T follicular helper cell (primary cell): ENCODE measurements at regions not wholly inside any gene's neighbourhood (a gene's known extent, or its start where the extent isn't known, plus 50 kb on each side); places are given as distances from the start of the nearest gene placed in this dataset.
"Not testable (repeated sequence)": the region's sequence is repeated elsewhere in the genome, so short reads cannot be mapped to it uniquely, and the experiment has no call there.

Experiments used
- DNase-seq: peaks from one replicate; pipeline ENCODE4 v3.0.0-alpha.2; 2020; ENCODE audit warnings: low read depth

DNA sequence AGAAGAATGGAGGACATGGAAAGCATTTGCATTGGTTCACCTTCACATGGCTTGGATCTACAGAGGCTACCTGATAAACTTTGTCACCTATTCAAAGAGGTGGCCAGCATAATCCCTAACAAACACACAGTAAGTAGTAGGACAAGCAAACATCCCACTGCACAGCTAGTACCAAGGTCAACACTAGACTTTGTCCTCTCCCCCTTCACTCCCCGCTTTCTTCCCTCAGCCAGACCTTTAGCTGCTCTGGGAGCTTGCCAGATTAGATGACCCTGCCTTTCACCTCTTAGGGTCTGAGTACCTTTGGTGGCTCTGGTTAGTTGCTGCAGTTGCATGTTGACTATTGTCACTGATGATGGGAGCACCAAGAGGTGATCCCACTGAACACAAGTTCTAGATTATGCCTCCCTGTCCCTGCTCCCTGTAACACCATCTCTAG, 211.3 kb downstream of the CCDC74A start:
- DNase-seq: not testable (repeated sequence)

DNA sequence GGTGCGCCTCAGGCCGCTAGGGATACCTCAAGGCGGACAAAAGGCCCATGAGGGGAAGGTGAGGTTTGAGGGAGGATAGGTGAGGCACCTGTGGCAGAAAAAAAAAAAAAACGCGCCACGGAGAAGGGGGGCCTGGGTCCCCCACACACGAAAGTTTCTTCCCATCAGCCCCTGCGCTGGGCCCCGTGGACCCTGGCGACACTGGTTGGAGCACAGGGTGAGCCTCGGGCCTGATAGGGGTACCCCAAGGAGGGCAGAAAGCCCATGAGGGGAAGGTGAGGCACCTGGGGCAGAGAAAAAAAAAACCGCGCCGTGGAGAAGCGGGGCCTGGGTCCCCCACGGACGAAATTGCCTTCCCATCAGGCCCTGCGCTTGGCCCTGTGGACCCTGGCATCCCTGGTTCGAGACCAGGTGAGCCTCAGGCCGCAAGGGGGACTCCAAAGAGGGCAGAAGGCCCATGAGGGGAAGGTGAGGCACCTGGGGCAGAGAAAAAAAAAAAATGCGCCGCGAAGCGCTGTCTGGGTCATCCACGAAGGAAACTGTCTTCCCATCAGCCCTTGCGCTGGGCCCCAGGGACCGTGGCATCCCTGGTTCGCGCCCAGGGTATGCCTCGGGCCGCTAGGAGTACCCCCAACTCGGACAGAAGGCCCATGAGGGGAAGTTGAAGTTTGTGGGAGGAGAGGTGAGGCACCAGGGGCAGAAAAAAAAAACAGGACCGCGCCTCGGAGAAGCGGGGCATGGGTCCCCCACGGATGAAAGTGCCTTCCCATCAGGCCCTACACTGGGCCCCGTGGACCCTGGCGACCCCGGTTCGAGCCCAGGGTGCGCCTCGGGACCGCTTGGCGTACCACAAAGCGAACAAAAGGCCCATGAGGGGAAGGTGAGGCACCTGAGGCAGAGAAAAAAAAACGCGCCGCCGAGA, 226.2 kb downstream of the CCDC74A start:
- DNase-seq: no peak

DNA sequence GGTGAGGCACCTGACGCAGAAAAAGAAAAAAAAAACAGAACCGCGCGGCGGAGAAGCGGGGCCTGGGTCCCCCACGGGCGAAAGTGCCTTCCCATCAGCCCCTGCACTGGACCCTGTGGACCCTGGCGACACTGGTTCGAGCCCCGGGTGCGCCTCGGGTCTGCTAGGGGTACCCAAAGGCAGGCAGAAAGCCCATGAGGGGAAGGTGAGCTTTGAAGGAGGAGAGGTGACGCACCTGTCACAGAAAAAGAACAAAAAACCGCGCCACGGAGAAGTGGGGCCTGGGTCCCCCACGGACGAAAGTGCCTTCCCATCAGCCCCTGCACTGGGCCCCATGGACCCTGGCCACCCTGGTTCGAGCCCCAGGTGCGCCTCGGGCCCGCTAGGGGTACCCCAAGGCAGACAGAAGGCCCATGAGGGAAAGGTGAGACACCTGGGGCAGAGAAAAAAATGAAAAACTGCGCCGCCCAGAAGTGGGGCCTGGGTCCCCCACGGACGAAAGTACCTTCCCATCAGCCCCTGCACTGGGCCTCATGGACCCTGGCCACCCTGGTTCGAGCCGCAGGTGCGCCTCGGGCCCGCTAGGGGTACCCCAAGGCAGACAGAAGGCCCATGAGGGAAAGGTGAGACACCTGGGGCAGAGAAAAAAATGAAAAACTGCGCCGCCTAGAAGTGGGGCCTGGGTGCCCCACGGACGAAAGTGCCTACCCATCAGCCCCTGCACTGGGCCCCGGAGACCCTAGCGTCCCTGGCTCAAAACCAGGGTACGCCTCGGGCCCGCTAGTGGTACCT, 227.4 kb downstream of the CCDC74A start:
- no peak for DNase-seq

DNA sequence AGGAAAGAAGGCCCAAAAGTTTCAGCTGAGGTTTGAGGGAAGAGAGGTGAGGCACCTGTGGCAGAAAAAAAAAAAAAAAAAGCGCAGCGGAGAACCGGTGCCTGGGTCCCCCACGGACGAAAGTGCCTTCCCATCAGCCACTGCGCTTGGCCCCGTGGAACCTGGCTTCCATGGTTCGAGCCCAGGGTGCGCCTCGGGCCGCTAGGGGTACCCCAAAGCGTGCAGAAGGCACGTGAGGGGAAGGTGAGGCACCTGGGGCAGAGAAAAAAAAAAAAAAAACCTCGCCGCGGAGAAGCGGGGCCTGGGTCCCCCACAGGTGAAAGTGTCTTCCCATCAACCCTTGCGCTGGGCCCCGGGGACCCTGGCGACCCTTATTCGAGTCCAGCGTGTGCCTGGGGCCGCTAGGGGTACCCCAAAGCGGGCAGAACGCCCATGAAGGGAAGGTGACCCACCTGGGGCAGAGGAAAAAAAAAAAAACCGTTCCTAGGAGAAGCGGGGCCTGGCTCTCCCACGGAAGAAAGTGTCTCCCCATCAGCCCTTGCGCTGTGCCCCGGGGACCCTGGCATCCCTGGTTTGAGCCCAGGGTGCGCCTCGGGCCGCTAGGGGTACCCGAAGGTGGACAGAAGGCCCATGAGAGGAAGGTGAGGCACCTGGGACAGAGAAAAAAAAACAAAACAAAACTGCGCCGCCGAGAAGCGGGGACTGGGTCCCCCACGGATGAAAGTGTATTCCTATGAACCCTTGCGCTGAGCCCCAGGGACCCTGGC, 228.6 kb downstream of the CCDC74A start:
- DNase-seq: no peak

DNA sequence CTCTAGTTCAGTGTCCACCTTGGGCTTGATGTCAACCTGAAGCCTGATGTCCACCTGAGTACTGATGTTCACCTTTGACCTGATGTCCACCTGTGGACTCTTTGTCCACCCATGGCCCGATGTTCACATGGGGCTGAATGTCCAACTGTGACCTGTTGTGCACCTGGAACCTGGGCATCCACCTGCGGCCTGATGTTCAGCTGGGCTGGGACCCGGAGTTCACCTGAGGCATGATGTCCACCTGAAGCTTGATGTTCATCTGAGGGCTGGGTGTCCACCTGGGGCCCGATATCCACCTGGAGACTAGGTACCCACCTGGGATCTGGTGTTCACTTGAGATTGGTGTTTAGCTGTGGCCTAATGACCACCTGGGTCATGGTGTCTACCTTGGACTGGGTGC, 231.3 kb downstream of the CCDC74A start:
- DNase-seq: not testable (repeated sequence)

DNA sequence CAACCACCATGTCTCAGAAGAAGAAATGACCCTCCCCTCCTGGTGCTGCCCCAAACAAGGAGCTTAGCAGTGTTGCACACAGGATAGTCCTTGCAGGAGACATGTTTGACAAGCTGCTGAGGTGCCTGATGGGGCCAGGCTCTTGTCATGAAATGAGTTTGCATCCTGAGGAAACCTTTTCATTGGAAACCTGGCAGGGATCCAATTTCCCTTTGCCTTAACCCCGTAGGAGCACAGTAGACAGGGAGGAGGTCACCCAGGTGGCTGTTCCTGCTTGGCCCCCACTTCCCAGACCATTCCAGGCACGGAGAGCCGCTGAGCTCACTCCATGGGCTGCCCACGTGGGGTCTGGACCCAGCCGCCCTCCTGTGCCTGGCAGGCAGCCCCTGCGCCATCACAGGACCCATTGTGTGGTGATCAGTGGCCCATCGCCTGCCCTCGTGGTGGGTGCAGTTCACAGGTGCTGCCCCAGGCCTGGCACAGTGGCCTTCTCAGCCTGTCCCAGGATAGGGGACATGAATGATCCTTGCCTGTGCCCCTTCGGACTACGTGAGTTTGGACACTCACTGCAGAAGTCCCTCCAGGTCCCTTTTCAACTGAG, 247.4 kb downstream of the CCDC74A start:
- not testable (repeated sequence) for DNase-seq

DNA sequence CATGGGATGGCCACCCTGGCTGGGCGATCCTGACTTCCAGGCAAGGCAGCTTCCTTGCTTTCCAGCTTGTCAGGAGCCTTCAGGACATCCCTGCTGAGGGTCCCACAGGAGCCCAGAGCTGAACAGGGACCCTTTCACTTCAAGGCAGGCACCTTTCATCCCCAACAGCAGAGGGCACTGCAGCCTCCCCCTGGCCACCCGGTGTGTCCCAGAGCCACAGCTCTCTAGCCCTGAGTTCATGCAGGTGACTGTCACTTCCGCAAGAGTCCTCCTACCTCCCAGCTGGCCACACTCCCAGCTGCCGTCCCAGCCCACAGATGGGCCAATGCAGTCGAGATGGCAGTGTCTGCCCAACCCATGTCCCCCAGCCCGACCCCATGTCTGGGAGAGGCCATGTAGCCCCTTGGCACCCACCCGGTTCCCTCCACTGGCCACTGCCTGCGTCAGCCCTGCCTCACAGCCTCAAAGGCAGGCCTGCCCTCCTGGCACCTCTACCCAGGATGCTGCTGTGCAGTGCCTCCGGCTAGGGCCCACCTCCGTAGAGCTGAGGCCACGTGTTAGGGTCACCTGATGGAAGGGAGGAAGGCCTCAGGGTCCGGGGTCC, 248.3 kb downstream of the CCDC74A start:
- DNase-seq: not testable (repeated sequence)

DNA sequence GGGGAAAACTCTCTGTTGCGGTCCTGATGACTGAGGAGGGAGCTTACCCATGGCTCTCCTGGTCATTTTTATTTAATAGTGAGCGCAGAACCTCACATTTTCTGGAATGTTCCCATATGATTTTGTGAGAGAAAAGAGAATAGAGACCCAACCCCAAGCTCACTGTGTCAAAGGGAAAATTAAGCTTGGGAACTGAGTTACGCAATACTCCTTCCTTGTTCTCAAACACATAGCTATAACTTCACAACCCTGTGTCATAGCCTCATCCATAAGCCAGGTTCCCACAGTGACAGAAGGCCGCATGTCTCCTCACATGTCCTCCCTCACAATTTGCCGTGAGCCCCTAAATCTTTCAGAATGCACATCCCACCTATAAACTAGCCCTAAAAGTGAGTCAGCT, 252.8 kb downstream of the CCDC74A start:
- not testable (repeated sequence) for DNase-seq

DNA sequence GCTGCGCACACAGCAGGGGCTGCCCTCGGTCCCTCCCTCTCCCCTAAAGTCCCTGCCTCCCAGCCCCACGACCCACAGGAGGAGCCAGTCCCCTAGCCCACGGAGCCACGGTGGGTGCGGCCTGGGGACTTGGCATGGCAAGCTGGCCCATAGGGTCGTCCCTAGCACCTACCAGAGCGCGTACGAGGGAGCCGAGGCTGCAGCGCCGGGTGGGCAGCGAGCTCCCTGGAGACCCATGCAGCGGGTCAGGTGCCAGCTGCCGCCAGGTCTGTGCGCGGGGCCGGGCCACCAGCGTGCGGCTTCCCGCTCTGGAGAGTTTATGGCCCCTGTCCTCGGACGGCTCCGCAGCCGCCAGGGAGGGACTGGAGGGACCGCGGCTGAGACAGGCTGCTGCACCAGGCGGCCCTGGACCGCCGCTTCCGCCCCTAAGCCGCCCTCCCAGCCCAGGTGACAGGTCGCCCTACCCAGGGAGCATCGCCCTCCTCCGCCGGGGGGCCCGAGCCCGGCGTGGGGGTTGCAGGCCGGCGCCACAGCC, 273.6 kb downstream of the CCDC74A start:
- DNase-seq: no peak

DNA sequence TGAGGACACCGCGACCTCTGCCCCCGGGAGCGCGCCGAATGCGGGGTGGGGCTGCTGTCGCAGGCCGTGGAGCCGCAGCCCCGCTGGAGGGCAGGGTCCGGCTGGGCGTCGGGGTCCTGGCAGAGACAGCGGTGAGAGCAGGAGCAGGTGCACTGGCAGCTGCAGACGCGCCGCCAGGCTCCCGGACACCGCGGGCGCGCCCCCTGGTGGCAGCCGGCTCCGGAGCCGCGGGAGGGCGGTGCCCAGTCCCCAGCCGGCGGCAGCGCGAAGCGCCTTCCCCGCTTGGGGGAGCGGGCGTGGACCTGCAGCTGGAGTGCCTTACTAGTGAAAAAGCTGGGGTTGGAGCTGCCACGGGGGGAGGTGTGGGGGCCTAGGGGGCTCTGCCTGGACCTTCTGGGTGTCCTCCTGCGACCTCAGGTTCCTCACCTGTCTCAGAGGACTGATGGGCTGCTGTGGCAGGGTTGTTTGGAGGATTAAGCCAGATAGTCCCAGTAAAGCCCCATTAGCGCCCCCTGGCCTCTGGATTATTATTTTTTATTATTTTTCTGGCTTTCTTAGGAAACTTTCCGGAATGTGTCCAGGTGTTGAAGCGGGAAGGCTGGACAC, 274.2 kb downstream of the CCDC74A start:
- DNase-seq: peak; percentile 63

DNA sequence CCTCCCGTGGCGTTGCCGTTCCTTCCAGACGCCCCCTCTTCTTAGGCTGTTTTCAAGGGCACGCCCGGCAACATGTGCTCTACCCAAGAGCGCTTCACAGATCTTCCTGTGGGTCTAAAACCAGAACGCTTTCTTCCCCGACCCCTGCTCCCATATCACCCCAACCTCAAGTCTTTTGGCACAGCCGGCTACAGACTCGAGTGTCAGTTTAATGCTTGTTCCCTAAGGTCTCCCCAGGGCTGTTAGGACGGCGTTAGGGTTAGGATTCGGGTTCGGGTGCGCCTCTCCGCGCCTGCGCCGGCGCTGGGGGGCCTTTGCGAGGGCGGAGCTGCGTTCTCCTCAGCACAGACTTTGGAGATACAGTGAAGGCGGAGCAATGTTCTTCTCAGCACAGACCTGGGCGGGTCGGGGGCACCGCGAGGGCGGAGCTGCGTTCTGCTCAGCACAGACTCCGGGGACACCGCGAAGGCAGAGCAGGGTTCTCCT, 274.7 kb downstream of the CCDC74A start:
- DNase-seq: not testable (repeated sequence)

DNA sequence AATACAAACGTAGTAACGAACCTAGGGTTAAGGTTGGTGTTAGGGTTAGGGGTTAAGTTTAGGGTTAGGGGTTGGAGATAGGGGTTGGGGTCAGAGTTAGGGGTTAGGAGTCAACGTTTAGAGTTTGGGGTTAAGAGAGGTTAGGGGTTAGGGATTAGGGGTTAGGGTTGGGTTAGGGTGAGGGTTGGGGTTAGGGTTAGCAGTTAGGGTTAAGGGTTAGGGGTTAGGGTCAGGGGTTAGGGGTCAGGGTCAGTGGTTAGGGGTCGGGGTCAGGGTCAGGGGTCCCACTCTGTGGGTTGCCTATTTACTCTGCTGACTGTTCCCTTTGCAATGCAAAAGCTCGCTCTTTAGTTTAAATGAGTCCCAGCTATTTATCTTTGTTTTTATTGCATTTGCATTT, 275.5 kb downstream of the CCDC74A start:
- DNase-seq: not testable (repeated sequence)

DNA sequence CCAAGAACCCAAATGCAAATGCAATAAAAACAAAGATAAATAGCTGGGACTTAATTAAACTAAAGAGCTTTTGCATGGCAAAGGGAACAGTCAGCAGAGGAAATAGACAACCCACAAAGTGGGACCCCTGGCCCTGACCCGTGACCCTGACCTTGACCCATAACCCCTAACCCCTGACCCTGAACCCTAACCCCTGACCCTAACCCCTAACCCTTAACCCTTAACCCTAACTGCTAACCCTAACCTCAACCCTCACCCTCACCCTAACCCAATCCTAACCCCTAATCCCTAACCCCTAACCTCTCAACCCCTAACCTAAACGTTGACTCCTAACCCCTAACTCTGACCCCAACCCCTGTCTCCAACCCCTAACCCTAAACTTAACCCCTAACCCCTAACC, 284.9 kb downstream of the CCDC74A start:
- not testable (repeated sequence) for DNase-seq

DNA sequence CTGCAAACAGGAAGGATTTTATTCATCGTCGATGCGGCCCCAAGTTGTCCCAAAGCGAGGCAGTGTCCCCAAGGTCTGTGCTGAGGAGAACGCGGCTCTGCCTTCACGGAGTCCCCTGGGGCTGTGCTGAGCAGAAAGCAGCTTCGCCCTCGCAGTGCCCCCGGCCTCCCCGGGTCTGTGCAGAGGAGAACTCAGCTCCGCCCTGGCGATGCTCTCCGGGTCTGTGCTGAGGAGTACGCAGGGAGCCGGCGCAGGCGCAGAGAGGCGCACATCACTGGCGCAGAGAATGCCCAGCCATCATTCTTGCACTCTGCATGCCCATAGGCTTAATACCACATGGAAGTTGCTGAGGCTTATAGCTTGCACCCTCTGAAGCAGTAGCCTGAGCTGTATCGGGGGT, 285.7 kb downstream of the CCDC74A start:
- DNase-seq: not testable (repeated sequence)

DNA sequence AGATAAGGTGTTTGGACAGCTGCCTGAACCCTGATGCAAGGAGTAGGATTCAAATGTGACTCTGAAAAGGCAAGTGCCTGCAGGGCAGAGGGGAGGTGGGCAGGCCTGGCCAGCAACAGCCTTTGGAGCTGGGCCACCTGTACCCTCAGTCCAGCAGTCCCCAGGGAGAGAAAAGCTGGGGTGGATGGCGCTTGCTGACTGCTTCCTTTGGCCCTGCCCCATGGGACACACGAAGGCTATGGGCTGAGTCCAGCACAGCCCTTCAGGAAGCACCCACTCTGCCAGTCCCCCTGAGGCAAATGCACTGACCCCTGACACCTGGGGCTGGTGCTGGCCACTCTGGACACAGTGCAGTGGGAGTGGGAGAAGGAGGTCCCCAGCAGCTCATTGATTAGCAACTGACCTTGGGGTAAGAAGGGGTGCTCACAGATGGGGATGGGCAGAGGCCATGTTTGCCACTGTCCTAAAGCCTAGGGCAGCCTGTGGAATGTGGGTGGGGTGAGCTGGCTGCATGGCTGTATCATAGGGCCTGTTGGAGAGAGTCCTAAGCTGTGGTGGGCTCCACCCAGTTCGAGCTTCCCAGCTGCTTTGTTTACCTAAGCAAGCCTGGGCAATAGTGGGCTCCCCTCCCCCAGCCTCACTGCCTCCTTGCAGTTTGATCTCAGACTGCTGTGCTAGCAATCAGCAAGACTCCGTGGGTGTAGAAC, 290.7 kb downstream of the CCDC74A start:
- DNase-seq: not testable (repeated sequence)

DNA sequence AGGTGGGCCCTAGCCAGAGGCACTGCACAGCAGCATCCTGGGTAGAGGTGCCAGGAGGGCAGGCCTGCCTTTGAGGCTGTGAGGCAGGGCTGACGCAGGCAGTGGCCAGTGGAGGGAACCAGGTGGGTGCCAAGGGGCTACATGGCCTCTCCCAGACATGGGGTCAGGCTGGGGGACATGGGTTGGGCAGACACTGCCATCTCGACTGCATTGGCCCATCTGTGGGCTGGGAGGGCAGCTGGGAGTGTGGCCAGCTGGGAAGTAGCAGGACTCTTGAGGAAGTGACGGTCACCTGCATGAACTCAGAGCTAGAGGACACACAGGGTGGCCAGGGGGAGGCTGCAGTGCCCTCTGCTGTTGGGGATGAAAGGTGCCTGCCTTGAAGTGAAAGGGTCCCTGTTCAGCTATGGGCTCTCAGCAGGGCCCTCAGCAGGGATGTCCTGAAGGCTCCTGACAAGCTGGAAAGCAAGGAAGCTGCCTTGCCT, 294.6 kb downstream of the CCDC74A start:
- DNase-seq: not testable (repeated sequence)

DNA sequence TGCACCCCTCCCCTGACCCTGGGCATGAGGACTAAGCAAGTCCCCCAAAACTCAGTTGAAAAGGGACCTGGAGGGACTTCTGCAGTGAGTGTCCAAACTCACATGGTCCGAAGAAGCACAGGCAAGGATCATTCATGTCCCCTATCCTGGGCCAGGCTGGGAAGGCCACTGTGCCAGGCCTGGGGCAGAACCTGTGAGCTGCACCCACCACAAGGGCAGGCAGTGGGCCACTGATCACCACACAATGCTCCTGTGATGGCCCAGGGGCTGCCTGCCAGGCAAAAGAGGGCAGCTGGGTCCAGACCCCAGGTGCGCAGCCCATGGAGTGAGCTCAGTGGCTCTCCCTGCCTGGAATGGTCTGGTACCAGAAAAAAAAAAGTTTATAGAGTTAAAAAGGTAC, 295.4 kb downstream of the CCDC74A start:
- DNase-seq: not testable (repeated sequence)

DNA sequence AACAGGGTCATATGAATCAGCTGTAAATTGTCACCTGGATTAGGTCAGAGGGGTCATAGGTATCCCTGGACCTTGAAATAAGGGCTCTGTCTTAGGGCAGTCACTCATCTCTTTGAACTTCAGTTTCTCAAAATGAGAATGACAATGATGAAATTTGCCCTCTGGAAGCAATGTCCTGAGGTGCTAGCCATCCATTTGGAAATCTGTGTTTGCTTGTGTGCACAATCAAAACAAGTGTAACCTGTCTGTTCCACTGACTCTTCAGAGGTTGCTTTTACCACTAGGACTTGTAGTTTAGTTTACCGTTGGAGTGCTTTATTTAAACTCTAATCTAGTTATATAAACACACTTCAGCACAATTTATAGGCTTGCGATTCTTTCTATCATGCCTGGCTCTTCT, 297.3 kb downstream of the CCDC74A start:
- not testable (repeated sequence) for DNase-seq

DNA sequence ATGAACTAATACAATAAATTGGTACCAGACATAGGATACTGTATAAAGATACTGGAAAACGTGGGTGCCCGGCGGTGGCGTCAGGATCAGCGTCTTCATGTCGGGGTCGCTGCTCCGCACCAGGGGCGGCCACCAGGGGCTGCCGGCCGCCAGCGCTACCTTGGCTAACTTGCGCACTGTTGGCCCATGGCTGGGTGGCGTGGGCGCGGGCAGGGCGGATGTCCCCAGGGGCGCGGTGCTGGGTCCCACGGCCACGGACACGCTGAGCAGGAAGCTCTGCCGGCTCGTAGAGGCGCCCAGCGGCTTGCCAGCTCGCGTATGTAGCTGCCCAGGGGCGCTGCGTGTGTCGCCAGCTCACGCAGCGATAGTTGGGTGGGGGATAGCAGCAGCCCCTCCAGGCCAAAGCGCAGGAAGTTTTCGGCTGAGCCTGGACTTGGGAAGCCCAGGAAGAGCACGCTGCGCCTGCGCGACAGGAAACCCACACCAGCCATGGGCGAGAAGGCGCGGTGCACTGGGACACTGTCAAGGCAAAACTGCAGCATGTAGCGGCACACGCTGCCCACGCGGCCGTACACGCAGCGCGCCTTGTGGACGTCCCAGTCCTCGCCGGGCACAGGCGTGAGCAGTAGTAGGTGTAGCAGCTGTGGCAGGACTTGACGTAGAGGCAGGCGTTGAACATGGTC, 299.9 kb downstream of the CCDC74A start:
- DNase-seq: no peak
